Ureter (tissue), 1 donor: ENCODE measurements at regions not wholly inside any gene's neighbourhood (a gene's known extent, or its start where the extent isn't known, plus 50 kb on each side); places are given as distances from the start of the nearest gene placed in this dataset.
A peak's percentile ranks its signal among the peaks of the same experiment; 100 is the strongest.

ENCODE experiments used
- DNase-seq: peaks from one replicate; pipeline ENCODE4 v3.0.0-alpha.2; 2020; ENCODE audit warnings: low spot score
- donor health status: DM: yes; HTN: yes; CAD: no.

GRCh38 chr7:25947669-25948516 lies 204.1 kb upstream of the NFE2L3 start:
- DNase-seq, result no peak

- DNase-seq, result no peak
These were observed 202.1 kb upstream of the NFE2L3 start for GRCh38 chr7:25949736-25950487.

- DNase-seq, result peak; percentile 95
These were observed 201.2 kb upstream of the NFE2L3 start for GRCh38 chr7:25950488-25951413.

GRCh38 chr7:25951414-25952260 lies 200.4 kb upstream of the NFE2L3 start:
- DNase-seq, result no peak

GRCh38 chr7:25952261-25953057 lies 199.5 kb upstream of the NFE2L3 start:
- no peak for DNase-seq

- no peak for DNase-seq
These were observed 198.1 kb upstream of the NFE2L3 start for GRCh38 chr7:25953859-25954258.

- DNase-seq, result no peak
These were observed 197.6 kb upstream of the NFE2L3 start for GRCh38 chr7:25954395-25954794.

GRCh38 chr7:25959168-25959734 lies 192.7 kb upstream of the NFE2L3 start:
- no peak for DNase-seq

GRCh38 chr7:25963733-25964132 lies 188.3 kb upstream of the NFE2L3 start:
- no peak for DNase-seq

GRCh38 chr7:25964483-25964991 lies 187.5 kb upstream of the NFE2L3 start:
- DNase-seq, result no peak

- no peak for DNase-seq
These were observed 186.4 kb upstream of the NFE2L3 start for GRCh38 chr7:25965405-25966123.

- DNase-seq, result no peak
These were observed 185.5 kb upstream of the NFE2L3 start for GRCh38 chr7:25966469-25966868.

GRCh38 chr7:25967278-25968204 lies 184.5 kb upstream of the NFE2L3 start:
- DNase-seq, result no peak

GRCh38 chr7:25968205-25968993 lies 183.6 kb upstream of the NFE2L3 start:
- no peak for DNase-seq

GRCh38 chr7:25970356-25970755 lies 181.6 kb upstream of the NFE2L3 start:
- no peak for DNase-seq

GRCh38 chr7:25970911-25971310 lies 181.1 kb upstream of the NFE2L3 start:
- no peak for DNase-seq

- DNase-seq, result no peak
These were observed 175.4 kb upstream of the NFE2L3 start for GRCh38 chr7:25976630-25977029.
